ENCODE measurements at regions not wholly inside any gene's neighbourhood (a gene's known extent, or its start where the extent isn't known, plus 50 kb on each side); places are given as distances from the start of the nearest gene placed in this dataset.
"Not testable (repeated sequence)": the region's sequence is repeated elsewhere in the genome, so short reads cannot be mapped to it uniquely, and the experiment has no call there.

DNA sequence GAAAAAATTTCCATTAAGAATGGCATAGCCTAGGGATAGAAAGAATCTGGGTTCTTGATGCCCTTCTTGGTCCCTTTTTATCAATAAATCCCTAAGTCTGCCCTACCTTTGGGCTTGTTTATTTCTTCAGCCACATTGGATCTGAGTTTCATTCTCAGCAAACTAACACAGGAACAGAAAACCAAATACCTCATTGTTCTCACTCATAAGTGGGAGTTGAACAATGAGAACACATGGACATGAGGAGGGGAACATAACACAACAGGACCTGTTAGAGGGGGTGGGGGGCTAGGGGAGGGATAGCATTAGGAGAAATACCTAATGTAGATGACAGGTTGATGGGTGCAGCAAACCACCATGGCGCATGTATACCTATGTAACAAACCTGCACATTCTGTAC lies 237.0 kb upstream of the MAP2 start:
- not testable (repeated sequence) for H3K27me3 Mint-ChIP-seq; H3K4me3 Mint-ChIP-seq; H3K9me3 Mint-ChIP-seq; ATAC-seq; H3K4me1 Mint-ChIP-seq; DNase-seq; H3K36me3 Mint-ChIP-seq (ENCODE audit: low read depth); H3K27ac Mint-ChIP-seq

DNA sequence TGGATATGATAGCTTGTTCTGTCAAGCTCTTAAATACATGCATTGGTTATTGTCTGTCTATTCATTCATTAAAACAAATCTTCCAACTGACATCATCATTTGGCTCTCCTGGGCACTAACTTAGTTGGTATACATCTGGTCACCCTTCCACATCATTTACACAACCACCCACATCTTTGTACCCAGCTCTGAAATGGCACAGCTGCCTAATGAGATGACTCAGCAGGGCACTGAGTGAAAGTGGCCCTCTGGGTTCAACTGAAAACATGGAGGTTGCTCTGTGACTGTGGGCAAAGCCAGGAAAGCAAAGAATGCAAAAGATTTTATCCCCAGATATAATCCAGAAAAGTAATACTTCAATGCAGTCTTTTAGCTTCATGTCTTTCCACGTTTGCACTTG lies 234.0 kb upstream of the MAP2 start:
- no peak for DNase-seq
- Mint-ChIP-seq H3K4me1 (no peaks in the 10 kb centered on the region), H3K9me3 (no peaks in the 10 kb centered on the region), H3K36me3 (ENCODE audit: low read depth) (no peaks in the 10 kb centered on the region), H3K27ac (no peak overlapping the region), H3K4me3 (no peak overlapping the region), H3K27me3 (no peaks in the 10 kb centered on the region)
- ATAC-seq, result no peak

DNA sequence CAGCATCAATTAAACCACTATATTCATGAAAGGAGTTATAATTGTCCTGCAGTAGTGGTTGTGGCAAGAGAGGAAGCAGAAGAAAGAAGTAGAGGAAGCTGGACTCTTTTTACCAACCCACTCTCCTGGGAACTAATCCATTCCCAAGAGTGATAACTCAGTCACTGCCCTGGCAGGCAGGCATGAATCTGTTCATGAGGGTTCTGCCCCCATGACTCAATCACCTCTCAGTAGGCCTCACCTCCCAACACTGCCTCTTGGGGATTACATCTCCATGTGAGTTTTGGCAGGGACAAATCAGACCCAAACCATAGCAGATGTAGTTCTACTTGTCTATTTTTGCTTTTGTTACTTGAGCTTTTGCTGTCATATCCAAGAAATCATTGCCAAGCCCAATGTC lies 232.7 kb upstream of the MAP2 start:
- Mint-ChIP-seq H3K36me3 (ENCODE audit: low read depth) (no peaks in the 10 kb centered on the region), H3K27ac (no peak overlapping the region), H3K27me3 (no peaks in the 10 kb centered on the region), H3K4me1 (no peaks in the 10 kb centered on the region), H3K4me3 (no peak overlapping the region), H3K9me3 (no peaks in the 10 kb centered on the region)
- ATAC-seq (no peak), DNase-seq (no peak)

DNA sequence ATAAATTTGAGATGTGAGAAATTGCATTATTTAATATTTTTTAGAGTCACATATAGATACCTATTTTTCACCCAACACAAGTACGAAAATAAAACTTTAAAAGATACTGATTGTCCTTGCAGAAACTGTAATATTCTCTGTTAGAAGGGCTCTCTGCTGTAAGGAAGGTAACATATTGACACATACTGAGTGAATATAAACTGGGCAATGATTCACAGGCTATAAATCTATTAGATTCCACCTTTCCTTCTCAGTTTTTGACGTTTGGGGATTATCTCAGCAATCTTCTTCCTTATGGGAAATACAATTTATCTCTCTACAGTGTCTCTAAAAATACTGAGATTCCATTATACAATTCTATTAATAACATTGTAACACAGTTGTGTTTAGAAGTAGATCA lies 229.1 kb upstream of the MAP2 start:
- no peaks in the 10 kb centered on the region for H3K27me3 Mint-ChIP-seq
- no peaks in the 10 kb centered on the region for H3K36me3 Mint-ChIP-seq (ENCODE audit: low read depth)
- H3K4me1 Mint-ChIP-seq, result no peaks in the 10 kb centered on the region
- H3K4me3 Mint-ChIP-seq, result no peak overlapping the region
- H3K9me3 Mint-ChIP-seq, result peaks cover 5% of the 10 kb centered on the region
- H3K27ac Mint-ChIP-seq, result no peak overlapping the region
- DNase-seq (no peak), ATAC-seq (no peak)

DNA sequence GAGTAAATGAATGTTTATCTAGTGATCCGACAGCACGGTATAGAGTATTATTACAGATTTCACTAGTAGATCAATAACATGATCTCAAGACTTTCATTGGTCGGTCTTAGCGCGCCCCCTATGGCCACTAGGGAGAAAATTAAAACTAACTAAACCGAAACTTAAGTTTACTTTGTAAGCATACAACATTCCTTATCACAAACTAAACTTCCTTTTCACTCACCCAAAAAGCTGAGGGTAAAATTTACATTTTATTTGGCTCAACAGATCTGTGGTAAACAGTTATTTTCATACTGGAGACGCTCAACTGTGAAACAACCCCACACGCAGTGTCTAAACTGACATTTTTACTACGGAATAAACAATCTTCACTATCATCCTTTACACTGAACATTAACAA lies 215.6 kb upstream of the MAP2 start:
- Mint-ChIP-seq H3K36me3 (ENCODE audit: low read depth) (no peaks in the 10 kb centered on the region), H3K4me3 (no peak overlapping the region), H3K27ac (no peak overlapping the region), H3K4me1 (no peaks in the 10 kb centered on the region), H3K27me3 (no peaks in the 10 kb centered on the region), H3K9me3 (peaks cover 5% of the 10 kb centered on the region)
- DNase-seq, result peak; percentile 12
- no peak for ATAC-seq

DNA sequence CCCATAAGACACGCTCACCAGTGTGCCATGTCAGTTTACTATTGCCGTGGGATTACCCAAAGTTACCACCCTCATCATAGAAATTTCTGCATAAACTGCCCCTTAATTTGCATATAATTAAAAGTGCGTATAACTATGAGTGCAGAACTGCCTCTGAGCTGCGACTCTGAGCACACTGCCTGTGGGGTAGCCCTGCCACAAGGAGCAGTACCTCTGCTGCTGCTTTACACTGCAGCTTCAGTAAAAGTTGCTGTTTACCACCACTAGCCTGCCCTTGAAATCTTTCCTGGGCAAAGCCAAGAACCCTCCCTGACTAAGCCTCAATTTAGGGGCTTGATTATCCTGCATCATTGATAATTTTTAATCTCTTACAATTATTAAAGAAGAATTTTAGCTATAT lies 213.9 kb upstream of the MAP2 start:
- ATAC-seq, result no peak

DNA sequence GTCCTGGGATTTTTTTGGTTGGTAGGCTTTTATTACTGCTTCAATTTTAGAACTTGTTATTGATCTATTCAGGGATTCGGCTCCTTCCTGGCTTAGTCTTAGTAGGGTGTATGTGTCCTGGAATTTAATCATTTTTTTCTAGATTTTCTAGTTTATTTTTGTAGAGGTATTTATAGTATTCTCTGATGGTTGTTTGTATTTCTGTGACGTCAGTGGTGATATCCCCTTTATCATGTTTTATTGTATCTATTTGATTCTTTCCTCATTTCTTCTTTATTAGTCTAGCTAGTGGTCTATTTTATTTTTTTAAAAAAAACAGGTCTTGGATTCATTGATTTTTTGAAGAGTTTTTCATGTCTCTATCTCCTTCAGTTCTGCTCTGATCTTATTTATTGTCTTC lies 193.3 kb upstream of the MAP2 start:
- H3K27me3 Mint-ChIP-seq, result no peaks in the 10 kb centered on the region
- no peak overlapping the region for H3K27ac Mint-ChIP-seq
- no peak overlapping the region for H3K4me3 Mint-ChIP-seq
- no peaks in the 10 kb centered on the region for H3K4me1 Mint-ChIP-seq
- ATAC-seq (no peak), DNase-seq (no peak)
- no peaks in the 10 kb centered on the region for H3K9me3 Mint-ChIP-seq
- H3K36me3 Mint-ChIP-seq (ENCODE audit: low read depth), result no peaks in the 10 kb centered on the region

More for the DNA sequence above, 213.9 kb upstream of the MAP2 start:
- peaks cover 5% of the 10 kb centered on the region for H3K9me3 Mint-ChIP-seq
- no peak for DNase-seq
- peaks cover 2% of the 10 kb centered on the region for H3K27me3 Mint-ChIP-seq
- H3K4me1 Mint-ChIP-seq, result no peaks in the 10 kb centered on the region
- H3K27ac Mint-ChIP-seq, result no peak overlapping the region
- no peaks in the 10 kb centered on the region for H3K36me3 Mint-ChIP-seq (ENCODE audit: low read depth)
- H3K4me3 Mint-ChIP-seq, result no peak overlapping the region

DNA sequence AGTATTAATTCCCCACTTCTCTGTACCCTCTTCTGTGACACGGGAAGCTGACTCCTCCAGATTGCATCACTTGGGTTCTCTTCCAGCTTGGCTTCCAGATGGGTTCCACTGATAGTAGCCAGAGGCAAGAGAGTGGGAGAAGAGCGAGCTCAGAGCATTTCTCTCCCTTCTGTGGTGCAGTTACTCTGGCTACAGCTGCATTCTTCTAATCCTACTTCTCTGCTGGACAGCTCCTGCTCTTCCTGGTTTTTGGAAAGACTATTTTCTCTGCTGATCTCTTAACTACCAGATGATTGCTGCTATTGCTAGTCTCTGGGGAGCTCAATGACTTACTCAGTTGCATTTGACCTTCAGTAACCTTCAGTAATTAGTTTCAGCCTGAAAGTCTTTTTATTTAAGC lies 187.5 kb upstream of the MAP2 start:
- DNase-seq (no peak), ATAC-seq (no peak)
- Mint-ChIP-seq H3K27me3 (no peaks in the 10 kb centered on the region), H3K9me3 (peaks cover 4% of the 10 kb centered on the region), H3K36me3 (ENCODE audit: low read depth) (no peaks in the 10 kb centered on the region), H3K27ac (no peak overlapping the region), H3K4me3 (no peak overlapping the region), H3K4me1 (no peaks in the 10 kb centered on the region)

DNA sequence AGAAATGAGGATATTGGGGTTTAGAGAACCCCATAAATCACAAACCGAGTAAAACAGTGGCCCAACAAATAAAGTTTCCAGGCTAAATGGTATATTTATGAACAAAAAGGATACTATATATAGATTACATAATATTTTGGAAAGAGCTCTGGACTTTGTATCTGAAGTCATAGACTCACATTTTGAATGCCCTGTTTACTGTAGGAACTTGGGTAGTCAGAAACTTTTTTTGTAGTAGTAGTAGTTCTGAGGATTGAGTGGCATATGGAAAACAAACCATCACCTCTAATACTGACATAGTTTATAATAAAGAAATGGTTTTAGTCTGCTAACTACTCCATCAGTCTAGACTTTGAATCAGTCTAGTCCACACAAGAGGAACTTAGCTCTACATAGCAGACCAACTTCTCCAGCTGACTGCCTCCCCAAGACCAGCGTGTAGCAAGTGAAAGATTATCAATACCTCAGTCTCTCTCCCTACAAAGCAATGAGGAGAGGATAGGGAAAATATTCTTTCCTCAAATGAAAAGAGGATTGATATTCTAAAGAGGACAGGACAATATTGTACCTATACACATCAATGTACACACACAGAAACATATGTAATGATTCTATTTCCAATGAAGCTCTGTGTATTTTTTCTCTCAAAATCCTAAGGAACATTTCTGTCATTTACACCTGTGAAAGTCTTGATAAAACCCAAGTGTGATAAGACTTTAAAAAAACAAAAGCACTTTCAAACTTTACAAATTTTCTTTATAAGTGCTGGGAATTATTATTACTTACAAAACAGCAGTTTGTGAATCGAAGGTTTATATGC lies 184.9 kb upstream of the MAP2 start:
- Mint-ChIP-seq H3K36me3 (ENCODE audit: low read depth) (no peaks in the 10 kb centered on the region), H3K4me1 (no peaks in the 10 kb centered on the region), H3K27me3 (no peaks in the 10 kb centered on the region), H3K4me3 (no peak overlapping the region), H3K27ac (no peak overlapping the region), H3K9me3 (peaks cover 4% of the 10 kb centered on the region)
- DNase-seq (no peak), ATAC-seq (no peak)

DNA sequence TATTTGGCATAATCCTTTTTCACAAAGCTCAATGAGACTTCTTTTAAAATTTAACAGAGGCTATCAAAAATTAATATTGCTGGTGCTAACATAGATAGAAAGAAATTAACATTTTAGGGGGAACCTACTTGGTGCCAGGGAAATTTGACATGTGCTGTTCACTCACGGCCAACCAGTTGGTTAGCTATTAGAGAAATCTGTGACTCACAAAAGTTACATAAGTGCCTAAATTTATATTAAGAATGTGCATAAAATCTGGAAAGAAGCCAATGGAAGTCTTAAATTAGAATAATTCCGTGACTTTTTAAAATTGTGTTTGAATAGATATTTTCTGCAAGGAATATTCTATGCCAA lies 184.3 kb upstream of the MAP2 start:
- no peaks in the 10 kb centered on the region for H3K36me3 Mint-ChIP-seq (ENCODE audit: low read depth)
- H3K27me3 Mint-ChIP-seq, result no peaks in the 10 kb centered on the region
- no peak for DNase-seq
- no peak for ATAC-seq
- no peak overlapping the region for H3K4me3 Mint-ChIP-seq
- peaks cover 4% of the 10 kb centered on the region for H3K9me3 Mint-ChIP-seq
- no peak overlapping the region for H3K27ac Mint-ChIP-seq
- no peaks in the 10 kb centered on the region for H3K4me1 Mint-ChIP-seq

DNA sequence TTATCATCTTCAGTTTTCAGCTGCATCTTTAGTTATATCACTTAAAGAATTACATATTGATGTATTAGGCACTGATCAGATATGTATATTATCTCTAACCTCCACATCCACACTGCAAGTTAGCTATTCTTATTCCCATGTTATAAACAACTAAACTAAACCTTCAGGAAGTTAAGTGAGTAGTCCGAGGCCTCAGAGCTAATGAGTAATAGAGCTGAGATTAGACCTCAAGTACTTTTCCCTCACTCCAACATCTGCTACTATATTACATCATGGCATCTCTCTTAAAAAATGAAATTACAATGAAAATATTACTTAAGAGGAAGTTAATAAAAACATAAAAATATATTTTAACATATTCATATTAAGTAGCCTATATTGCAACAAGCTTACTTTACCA lies 183.6 kb upstream of the MAP2 start:
- no peak overlapping the region for H3K27ac Mint-ChIP-seq
- DNase-seq, result no peak
- H3K9me3 Mint-ChIP-seq, result peaks cover 4% of the 10 kb centered on the region
- no peaks in the 10 kb centered on the region for H3K4me1 Mint-ChIP-seq
- no peak for ATAC-seq
- no peaks in the 10 kb centered on the region for H3K27me3 Mint-ChIP-seq
- no peaks in the 10 kb centered on the region for H3K36me3 Mint-ChIP-seq (ENCODE audit: low read depth)
- H3K4me3 Mint-ChIP-seq, result no peak overlapping the region

DNA sequence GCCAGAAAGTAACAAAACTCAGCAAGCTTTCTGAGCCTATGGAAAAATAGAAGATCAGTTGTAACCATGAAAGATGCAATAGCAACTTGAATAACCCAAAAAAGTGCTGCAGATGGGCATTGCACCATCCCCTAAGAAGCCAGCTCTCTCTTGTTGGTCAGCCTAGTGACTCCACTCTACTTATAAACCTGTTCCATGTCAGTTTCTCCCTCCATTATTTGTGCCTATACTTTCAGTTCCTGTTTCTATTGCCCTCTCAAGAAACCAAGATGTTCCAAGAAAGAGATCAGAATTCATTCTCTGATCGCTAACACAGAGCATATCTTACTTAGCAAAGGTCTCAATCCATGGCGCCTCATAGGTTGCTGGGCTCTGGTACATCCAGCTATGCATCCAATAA lies 170.3 kb upstream of the MAP2 start:
- Mint-ChIP-seq H3K27me3 (no peaks in the 10 kb centered on the region), H3K36me3 (ENCODE audit: low read depth) (no peaks in the 10 kb centered on the region), H3K4me1 (no peaks in the 10 kb centered on the region), H3K27ac (no peak overlapping the region), H3K4me3 (no peak overlapping the region), H3K9me3 (peaks cover 12% of the 10 kb centered on the region)
- ATAC-seq, result no peak
- DNase-seq, result no peak

DNA sequence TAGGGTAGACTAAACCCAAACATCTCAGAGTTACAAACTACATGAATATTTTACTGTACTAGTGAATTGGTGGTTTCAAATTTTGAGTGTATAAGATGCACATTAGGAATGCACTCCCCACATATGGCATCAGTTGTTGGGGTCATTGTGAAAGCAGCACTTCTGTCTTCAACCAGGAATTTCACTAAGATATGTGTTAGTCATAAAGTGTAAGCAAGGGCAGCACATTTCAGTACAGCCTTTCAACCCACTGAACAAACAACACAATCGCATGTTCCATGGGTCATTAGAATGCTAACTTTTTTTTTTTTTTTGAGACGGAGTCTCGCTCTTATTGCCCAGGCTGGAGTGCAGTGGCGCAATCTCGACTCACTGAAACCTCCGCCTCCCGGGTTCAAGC lies 164.1 kb upstream of the MAP2 start:
- DNase-seq, result no peak
- H3K9me3 Mint-ChIP-seq, result peaks cover 18% of the 10 kb centered on the region
- H3K27me3 Mint-ChIP-seq, result no peaks in the 10 kb centered on the region

DNA sequence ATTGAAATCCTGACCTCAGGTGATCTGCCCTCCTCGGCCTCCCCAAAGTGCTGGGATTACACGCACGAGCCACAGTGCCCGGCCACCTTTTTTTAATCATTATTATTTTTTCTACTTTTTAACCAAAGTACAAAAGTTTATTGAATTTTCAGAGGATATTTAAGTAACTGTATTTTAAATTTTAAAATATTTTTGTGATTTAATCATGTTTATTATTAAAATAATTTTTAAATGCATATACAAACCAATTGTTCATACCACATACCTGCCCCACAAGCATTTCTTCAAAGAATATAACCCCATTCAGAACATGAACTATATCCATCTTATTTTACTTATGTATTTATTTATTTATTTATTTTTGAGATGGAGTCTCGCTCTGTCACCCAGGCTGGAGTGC lies 163.6 kb upstream of the MAP2 start:
- ATAC-seq (no peak), DNase-seq (no peak)
- no peak overlapping the region for H3K27ac Mint-ChIP-seq
- H3K36me3 Mint-ChIP-seq (ENCODE audit: low read depth), result no peaks in the 10 kb centered on the region
- peaks cover 18% of the 10 kb centered on the region for H3K9me3 Mint-ChIP-seq
- H3K4me1 Mint-ChIP-seq, result no peaks in the 10 kb centered on the region
- no peak overlapping the region for H3K4me3 Mint-ChIP-seq
- no peaks in the 10 kb centered on the region for H3K27me3 Mint-ChIP-seq

More for the DNA sequence above, 164.1 kb upstream of the MAP2 start:
- no peak for ATAC-seq
- no peaks in the 10 kb centered on the region for H3K4me1 Mint-ChIP-seq
- H3K27ac Mint-ChIP-seq, result no peak overlapping the region
- no peaks in the 10 kb centered on the region for H3K36me3 Mint-ChIP-seq (ENCODE audit: low read depth)
- H3K4me3 Mint-ChIP-seq, result no peak overlapping the region

DNA sequence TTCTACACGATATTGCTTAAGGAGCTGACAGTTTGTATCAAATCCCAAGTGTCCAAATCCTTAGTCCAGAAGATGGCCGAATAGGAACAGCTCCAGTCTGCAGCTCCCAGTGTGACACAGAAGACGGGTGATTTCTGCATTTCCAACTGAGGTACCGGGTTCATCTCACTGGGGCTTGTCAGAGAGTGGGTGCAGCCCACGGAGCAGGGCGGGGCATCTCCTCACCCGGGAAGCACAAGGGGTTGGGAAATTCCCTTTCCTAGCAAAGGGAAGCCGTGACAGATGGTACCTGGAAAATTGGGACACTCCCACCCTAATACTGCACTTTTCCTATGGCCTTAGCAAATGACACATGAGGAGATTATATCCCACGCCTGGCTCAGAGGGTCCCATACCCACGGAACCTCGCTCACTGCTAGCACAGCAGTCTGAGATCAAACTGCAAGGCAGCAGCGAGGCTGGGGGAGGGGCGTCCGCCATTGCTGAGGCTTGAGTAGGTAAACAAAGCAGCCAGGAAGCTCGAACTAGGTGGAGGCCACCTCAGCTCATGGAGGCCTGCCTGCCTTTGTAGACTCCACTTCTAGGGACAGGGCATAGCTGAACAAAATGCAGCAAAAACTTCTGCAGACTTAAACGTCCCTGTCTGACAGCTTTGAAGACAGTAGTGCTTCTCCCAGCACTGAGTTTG lies 162.3 kb upstream of the MAP2 start:
- H3K27me3 Mint-ChIP-seq; H3K27ac Mint-ChIP-seq; DNase-seq; H3K4me1 Mint-ChIP-seq; H3K4me3 Mint-ChIP-seq; H3K36me3 Mint-ChIP-seq (ENCODE audit: low read depth); ATAC-seq: not testable (repeated sequence)
- H3K9me3 Mint-ChIP-seq, result peaks cover 13% of the 10 kb centered on the region

Measured in activated naive CD8-positive, alpha-beta T cell treated with anti-CD3 and anti-CD28 coated beads, Interleukin-2, amount 50 U/mL, for 24 hours (primary cell).